NCI-H82 treated with DMSO at 0.1 percent for 48 hours (cell line): ENCODE measurements at regions not wholly inside any gene's neighbourhood (a gene's known extent, or its start where the extent isn't known, plus 50 kb on each side); places are given as distances from the start of the nearest gene placed in this dataset.

Experiments used
- DNase-seq: peaks from one replicate; lab custom pipeline; 2025; ENCODE audit not compliant: unreplicated experiment; lab: John Stamatoyannopoulos, UW

- no peak for DNase-seq
Measured at GRCh38 chr12:115207216-115207915, 523.4 kb upstream of the TBX3 start.

GRCh38 chr12:115206801-115207200 lies 522.8 kb upstream of the TBX3 start:
- DNase-seq, result no peak

- no peak for DNase-seq
Measured at GRCh38 chr12:115205755-115206308, 521.9 kb upstream of the TBX3 start.

DNA sequence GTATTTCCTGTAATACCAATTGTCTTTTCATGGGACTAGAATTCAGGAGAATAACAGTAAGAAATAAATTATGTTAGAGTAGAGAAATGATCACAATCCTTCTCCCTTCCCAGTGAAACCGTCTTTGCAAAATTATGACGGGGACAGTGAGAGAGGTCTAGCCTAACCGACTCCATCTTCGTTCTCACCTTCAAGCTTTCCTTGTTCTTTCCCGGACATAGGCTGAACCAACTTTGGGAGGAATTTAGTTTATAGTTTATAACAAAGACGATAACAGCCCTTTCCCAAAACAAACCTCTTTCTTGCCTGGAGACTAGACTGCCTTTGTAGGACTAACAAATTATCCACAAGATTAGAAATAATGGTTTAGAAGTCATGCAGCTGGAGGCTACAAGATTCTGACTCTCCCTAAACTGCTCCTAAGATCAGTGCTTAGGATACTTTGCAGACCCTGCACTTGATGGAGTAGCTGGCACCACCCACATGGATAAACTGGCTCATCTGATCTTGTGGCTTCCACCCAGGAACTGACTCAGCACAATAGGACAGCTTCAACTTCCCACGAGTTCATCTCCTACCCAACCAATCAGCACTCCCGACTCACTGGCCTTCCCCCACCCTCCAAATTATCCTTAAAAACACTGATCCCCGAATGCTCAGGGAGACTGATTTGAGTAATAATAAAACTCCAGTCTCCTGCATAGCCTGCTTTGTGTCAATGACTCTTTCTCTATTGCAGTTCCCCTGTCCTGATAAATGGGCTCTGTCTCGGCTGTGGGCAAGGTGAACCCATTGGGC lies 521.2 kb upstream of the TBX3 start:
- DNase-seq, result no peak

- DNase-seq, result no peak
Measured at GRCh38 chr12:115203701-115204100, 519.7 kb upstream of the TBX3 start.

- DNase-seq, result no peak
Measured at GRCh38 chr12:115201966-115202365, 518.0 kb upstream of the TBX3 start.

- no peak for DNase-seq
Measured at GRCh38 chr12:115199831-115200230, 515.9 kb upstream of the TBX3 start.

- DNase-seq, result no peak
Measured at GRCh38 chr12:115194857-115195256, 510.9 kb upstream of the TBX3 start.

DNA sequence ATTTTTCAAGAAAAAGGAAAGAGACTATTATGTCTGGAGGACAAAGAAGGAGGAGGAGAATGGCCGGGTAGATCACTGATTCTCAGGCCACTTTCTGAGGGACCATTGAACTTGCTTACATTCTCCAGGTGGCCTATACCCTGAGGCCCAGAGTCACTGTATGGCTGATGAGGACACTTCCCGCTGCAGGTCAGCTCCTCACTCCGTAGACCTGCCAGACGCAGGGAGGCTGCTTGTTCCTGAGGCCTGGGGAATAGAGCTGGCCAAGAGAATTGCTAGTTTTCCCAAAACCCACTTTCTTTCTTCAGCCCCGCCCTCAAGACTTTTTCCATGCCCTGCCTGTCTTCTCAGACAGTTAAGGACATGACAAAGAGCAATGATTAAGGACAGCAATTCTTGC lies 510.5 kb upstream of the TBX3 start:
- no peak for DNase-seq

GRCh38 chr12:115191342-115191741 lies 507.4 kb upstream of the TBX3 start:
- no peak for DNase-seq

- DNase-seq, result no peak
Measured at GRCh38 chr12:115190010-115190770, 506.2 kb upstream of the TBX3 start.

DNA sequence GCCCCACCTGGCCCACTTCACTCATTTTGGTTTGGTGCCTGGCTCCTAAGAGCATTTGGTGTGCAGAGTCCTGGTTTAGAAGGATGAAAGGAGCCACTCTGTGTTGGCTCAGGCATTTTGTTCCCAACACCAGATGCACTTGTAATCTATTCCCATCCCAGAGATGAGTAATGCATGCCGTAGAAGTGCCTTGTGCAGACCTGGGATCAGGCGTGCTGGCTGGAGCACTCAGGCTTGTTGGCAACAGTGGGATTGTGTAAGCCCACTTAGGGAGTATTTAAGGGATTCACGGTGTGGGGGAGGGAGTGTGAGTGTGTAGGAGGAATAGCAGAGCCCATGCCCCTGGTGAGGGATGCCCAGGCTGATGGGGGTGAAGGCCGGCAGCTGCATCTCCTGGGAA lies 501.5 kb upstream of the TBX3 start:
- DNase-seq, result no peak

DNA sequence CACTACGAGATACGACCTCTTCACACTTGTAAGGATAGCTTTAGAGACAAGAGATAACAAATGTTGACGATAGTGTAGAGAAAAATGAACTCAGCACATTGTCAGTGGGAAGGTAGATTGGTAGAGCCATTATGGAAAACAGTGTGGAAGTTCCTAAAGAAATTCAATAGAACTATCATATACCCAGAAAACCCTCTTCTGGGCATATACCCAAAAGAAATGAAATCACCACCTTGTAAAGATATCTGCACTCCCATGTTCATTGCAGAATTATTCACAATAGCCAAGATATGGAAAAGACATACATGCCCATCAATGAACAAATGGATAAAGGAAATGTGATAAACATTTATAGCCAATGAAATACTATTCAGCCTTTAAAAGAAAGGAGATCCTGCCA lies 499.8 kb upstream of the TBX3 start:
- DNase-seq, result no peak

DNA sequence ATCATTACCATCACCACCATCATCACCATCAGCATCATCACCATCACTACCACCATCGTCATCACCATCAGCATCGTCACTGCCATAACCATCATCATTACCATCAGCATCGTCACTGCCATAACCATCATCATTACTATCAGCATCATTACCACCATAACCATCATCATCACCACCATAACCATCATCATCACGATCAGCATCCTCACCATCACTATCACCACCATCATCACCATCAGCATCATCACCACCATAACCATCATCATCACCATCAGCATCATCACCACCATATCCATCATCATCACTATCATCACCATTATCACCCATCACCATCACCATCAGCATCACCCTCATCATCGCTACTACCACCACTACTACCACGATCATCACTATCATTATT lies 493.9 kb upstream of the TBX3 start:
- DNase-seq, result no peak

- DNase-seq, result no peak
Measured at GRCh38 chr12:115176741-115177400, 492.9 kb upstream of the TBX3 start.

DNA sequence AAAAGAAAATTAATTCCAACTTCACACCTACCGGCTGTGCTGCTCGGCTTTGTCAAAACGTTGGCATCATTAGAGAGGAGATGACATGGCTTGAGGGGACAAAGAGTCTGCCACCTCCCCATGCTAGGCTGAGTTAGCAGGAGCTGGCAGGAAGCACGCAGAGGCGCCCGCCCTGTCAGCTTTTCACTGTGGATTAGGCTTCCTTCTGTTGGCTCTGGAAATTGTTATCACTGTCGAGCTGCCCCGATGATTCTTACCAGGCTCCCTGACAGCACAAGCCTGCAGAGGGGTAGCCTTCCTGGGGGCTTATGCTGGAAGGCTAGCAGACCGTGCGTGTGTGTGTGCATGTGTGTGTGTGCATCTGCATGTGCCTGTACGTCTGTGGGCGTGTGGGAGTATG lies 490.9 kb upstream of the TBX3 start:
- no peak for DNase-seq

DNA sequence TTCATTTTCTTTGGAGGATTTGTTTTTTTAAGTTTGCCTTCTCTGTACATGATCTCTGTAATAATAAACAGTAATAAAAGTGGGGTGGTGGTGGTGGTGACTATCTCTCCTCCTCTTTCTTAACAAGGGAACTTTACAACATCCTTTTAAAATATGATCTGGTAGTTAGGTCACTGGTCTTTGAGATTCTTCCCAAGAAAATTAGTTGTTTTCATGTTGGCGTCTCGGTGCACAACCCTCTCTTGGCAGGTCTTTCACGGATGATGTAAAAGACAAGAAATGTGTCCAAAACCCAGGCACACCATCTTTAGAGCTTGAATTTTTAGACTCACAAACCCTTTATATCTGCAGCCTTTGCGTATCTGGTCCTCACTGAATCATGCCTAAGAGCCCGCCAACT lies 488.5 kb upstream of the TBX3 start:
- no peak for DNase-seq

DNA sequence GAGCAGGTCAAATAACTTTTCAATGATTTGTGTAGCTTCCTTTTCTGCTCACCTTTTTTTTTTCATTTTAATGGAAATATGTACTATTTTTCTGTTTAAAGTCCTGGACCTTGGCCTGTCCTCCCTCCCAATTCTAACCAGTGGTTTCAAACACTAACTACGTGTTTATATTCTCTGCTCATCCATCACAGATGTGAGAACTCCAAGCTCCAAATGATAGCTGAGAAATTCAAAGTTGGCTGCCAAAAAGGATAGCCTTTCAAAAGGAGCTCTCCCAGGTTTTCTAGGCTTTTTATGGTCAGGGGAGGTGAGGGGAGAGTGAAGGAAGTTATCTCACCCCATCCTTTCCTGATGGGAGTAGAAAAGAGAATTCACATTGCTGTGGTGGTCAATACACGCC lies 486.0 kb upstream of the TBX3 start:
- DNase-seq, result no peak

GRCh38 chr12:115166698-115167315 lies 482.8 kb upstream of the TBX3 start:
- peak; percentile 88 for DNase-seq

DNA sequence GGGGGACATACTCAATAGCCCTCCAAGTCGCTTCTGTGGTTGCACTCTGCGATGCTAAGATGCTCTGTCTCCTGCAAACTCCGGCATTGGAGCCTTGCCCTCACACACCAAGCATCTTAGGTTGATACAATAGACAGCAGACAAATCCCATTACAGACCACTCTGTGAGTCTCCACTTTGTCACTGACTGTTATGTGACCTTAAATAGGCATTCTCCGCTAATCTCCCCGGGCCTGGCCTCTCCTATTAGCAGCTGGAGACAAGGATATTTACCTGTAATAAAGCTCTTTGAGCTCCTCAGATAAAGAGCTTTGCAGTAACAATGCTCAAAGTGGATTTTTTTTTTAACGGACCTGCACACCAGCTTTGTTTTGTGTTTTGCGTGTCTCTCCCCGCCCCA lies 479.7 kb upstream of the TBX3 start:
- DNase-seq, result peak; percentile 98
